Keratinocyte (primary cell): ENCODE measurements at regions not wholly inside any gene's neighbourhood (a gene's known extent, or its start where the extent isn't known, plus 50 kb on each side); places are given as distances from the start of the nearest gene placed in this dataset.

Source experiments
- EZH2 ChIP-seq: IDR thresholded peaks from one replicate; pipeline ENCODE4 v1.6.1; 2012; ENCODE audit warnings: inconsistent platforms, mild to moderate bottlenecking, low read length, moderate library complexity
- TF ChIP-seq, protein P1 (sequence below), 3 experiments: IDR thresholded peaks in 1 of 3; conservative IDR thresholded peaks in 1 of 3; optimal IDR thresholded peaks in 1 of 3; 2 replicates in 2 of 3; 3 replicates in 1 of 3; pipeline versions ENCODE3 to v1.5.1; 2011; ENCODE audit warnings: low read length in 3 of 3, mild to moderate bottlenecking in 3 of 3, moderate library complexity in 2 of 3, control low read depth in 1 of 3, inconsistent platforms in 1 of 3; ENCODE audit not compliant: insufficient read depth in 2 of 3; ENCODE audit errors: extremely low read depth in 1 of 3

DNA sequence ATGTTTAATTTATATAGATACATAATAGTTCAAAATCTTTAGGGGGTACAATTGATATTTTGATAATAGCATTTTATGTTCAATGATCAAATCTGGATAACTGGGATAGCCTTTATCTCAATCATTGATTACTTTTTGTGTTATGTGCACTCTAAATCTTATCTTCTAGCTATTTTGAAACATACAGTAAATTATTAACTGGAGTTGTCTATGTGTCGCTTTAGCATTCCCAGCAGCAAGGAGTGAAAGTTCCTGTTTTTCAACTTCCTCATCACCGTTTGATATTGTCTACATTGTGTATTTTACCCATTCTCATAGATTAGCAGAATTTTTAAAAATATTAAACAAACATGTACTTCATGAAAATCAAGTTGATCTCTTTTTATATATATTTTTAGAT lies 1207.4 kb downstream of the TMEM121 start:
- TF ChIP-seq, protein P1, sequence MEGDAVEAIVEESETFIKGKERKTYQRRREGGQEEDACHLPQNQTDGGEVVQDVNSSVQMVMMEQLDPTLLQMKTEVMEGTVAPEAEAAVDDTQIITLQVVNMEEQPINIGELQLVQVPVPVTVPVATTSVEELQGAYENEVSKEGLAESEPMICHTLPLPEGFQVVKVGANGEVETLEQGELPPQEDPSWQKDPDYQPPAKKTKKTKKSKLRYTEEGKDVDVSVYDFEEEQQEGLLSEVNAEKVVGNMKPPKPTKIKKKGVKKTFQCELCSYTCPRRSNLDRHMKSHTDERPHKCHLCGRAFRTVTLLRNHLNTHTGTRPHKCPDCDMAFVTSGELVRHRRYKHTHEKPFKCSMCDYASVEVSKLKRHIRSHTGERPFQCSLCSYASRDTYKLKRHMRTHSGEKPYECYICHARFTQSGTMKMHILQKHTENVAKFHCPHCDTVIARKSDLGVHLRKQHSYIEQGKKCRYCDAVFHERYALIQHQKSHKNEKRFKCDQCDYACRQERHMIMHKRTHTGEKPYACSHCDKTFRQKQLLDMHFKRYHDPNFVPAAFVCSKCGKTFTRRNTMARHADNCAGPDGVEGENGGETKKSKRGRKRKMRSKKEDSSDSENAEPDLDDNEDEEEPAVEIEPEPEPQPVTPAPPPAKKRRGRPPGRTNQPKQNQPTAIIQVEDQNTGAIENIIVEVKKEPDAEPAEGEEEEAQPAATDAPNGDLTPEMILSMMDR (optimal IDR thresholded peaks at IDR 0.05 in 1 of 3, IDR thresholded peaks at IDR 0.05 in 1 of 3, conservative IDR thresholded peaks at IDR 0.05 in 1 of 3; ENCODE audit: extremely low read depth in 1 of 3, insufficient read depth in 2 of 3, low read length in 3 of 3) = no peak
- TF ChIP-seq EZH2 = no peak
